ENCODE measurements at regions not wholly inside any gene's neighbourhood (a gene's known extent, or its start where the extent isn't known, plus 50 kb on each side); places are given as distances from the start of the nearest gene placed in this dataset.

- Histone ChIP-seq H2AFZ (ENCODE audit: low read length) (no peak overlapping the region), H4K91ac (replicated peaks; ENCODE audit: insufficient read length, low read length) (no peak overlapping the region), H3K4me3 (ENCODE audit: extremely low read depth in 1 of 4, insufficient read depth in 2 of 4, low read depth in 3 of 4, low read length in 4 of 4) (no peak overlapping the region), H3K9ac (replicated peaks in 1 of 4; ENCODE audit: extremely low read depth in 1 of 4, low read depth in 3 of 4, low read length in 3 of 4) (no peak overlapping the region), H2BK12ac (ENCODE audit: low read depth, low read length) (no peak overlapping the region), H2AK5ac (ENCODE audit: low read depth, low read length) (no peak overlapping the region), H4K8ac (ENCODE audit: extremely low read depth, insufficient read depth, low read length) (no peak overlapping the region), H3K9me3 (ENCODE audit: insufficient read depth in 2 of 2, low read depth in 1 of 2, low read length in 1 of 2) (no peaks in the 10 kb centered on the region), H2BK120ac (replicated peaks; ENCODE audit: low read depth, low read length) (no peak overlapping the region), H3K27ac (ENCODE audit: low read depth, low read length) (no peak overlapping the region), H3K23ac (ENCODE audit: insufficient read length) (no peak overlapping the region), H4K20me1 (replicated peaks in 1 of 2; ENCODE audit: control insufficient read depth in 1 of 2, insufficient read depth in 2 of 2, low read length in 2 of 2) (no peaks in the 10 kb centered on the region), H3K36me3 (ENCODE audit: control insufficient read depth in 2 of 4, insufficient read depth in 4 of 4, low read length in 3 of 4) (no peaks in the 10 kb centered on the region), H3K4me1 (replicated peaks in 1 of 4; ENCODE audit: control insufficient read depth in 3 of 4, insufficient read depth in 4 of 4, low read length in 3 of 4) (no peaks in the 10 kb centered on the region), H4K5ac (ENCODE audit: insufficient read length, low read depth, low read length) (no peak overlapping the region), H3K23me2 (ENCODE audit: low read depth, low read length) (peaks cover 3% of the 10 kb centered on the region; the same call in 1 of the 2 replicates), H3K27me3 (replicated peaks in 1 of 4; ENCODE audit: control insufficient read depth in 3 of 4, extremely low read depth in 1 of 4, insufficient read depth in 3 of 4, low read length in 3 of 4) (no peaks in the 10 kb centered on the region), H3K14ac (ENCODE audit: insufficient read length) (no peak overlapping the region), H3K4me2 (ENCODE audit: insufficient read depth in 1 of 2, low read depth in 2 of 2, low read length in 2 of 2) (no peak overlapping the region), H3K18ac (ENCODE audit: extremely low read depth, low read length) (no peak overlapping the region), H2BK20ac (ENCODE audit: low read length) (no peak overlapping the region), H3K4ac (replicated peaks; ENCODE audit: insufficient read length, low read depth, low read length) (no peak overlapping the region), H2BK15ac (ENCODE audit: low read length) (no peak overlapping the region), H3K56ac (replicated peaks; ENCODE audit: insufficient read length, low read depth, low read length) (no peak overlapping the region), H2BK5ac (ENCODE audit: low read depth, low read length) (no peak overlapping the region), H3K79me2 (ENCODE audit: control insufficient read depth in 1 of 2, insufficient read depth in 2 of 2, low read length in 2 of 2) (no peaks in the 10 kb centered on the region), H3K79me1 (ENCODE audit: low read depth, low read length) (no peaks in the 10 kb centered on the region)
- DNase-seq (ENCODE audit: low read depth in 1 of 2, low spot score in 2 of 2) (no peak), FAIRE-seq (no peak)
- ChIA-PET POLR2A (ENCODE audit: partially characterized antibody) (no interaction called here), CTCF (ENCODE audit: partially characterized antibody) (no interaction called here)
- TF ChIP-seq BRCA1 (IDR thresholded peaks at IDR 0.05; ENCODE audit: low read depth, low read length) (no peak), CEBPB (IDR thresholded peaks at IDR 0.05; ENCODE audit: low read depth, low read length) (0 out of 2 replicates have a peak, but pooled peaks have one; percentile 9)
- WGBS, 2 experiments (ENCODE audit: extremely low coverage in 1 of 2, insufficient coverage in 1 of 2, insufficient read length in 1 of 2, insufficient replicate concordance in 2 of 2, low coverage in 1 of 2, low lambda C conversion rate in 2 of 2, missing lambda C conversion rate in 1 of 2): 92% methylated on average over 3 of the region's 3 CpGs; no CpG with 5 or more reads in 1 of the 2 experiments
Measured at GRCh38 chr1:203930342-203930741, 68.9 kb downstream of the SNRPE start.
